Uterus (tissue), 2 donors: ENCODE measurements at regions not wholly inside any gene's neighbourhood (a gene's known extent, or its start where the extent isn't known, plus 50 kb on each side); places are given as distances from the start of the nearest gene placed in this dataset.

ENCODE experiments used
- POLR2A ChIP-seq, 2 donors: fragments of 450-650 bp; IDR thresholded peaks; one replicate each; pipeline ENCODE4 v1.6.1; 2016; ENCODE audit warnings: antibody characterized with exemption in 2 of 2, mild to moderate bottlenecking in 1 of 2, moderate library complexity in 1 of 2
- TF ChIP-seq, protein P1 (sequence below), 4 experiments: fragments of 200-600 bp in 2 of 4; fragments of 450-650 bp in 2 of 4; sonication (generic) in 2 of 4; IDR thresholded peaks; one replicate each; pipeline ENCODE4 v1.5.1; 2016 to 2019; ENCODE audit warnings: antibody characterized with exemption in 4 of 4, mild to moderate bottlenecking in 2 of 4, moderate library complexity in 1 of 4

DNA sequence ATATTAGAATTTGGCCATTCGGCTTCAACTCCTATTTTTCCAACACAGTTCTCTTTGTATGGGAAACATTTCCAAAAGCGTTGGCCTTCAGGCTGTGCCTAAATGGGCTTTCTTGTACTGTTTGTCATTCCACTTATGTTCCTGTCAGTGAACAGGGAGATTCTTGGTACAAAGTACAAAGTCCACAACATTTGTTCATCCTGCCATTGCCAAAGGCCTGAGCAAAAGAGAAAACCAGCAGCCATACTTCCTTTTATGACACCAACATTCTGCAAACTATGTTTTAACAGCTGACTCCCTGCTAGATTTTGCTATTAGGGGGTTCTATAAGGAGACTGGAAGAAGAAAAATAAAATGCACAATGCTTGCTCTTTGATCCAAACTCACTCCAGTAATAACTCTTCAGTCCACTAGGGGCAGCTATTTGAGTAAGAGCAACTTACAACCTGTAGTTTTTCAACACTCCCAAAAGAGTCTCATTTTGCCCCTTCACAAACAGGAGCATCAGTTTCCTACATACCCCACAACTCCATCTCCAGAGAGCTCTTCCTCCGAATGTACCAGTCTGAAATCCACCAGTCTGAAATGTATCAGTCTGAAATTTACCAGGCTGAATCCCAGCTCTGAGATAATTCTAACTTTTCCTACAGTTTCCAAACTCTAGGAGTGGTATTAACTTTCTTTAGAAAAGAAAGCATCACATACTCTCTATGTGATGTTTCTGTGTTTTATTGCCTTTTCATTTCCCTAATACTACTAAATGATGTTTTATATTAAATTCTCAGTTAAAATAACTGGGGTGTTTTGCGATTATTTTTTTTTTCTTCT is 693.8 kb downstream of the DNAH5 start:
- TF ChIP-seq POLR2A (IDR thresholded peaks at IDR 0.05): no peak
- TF ChIP-seq, protein P1, sequence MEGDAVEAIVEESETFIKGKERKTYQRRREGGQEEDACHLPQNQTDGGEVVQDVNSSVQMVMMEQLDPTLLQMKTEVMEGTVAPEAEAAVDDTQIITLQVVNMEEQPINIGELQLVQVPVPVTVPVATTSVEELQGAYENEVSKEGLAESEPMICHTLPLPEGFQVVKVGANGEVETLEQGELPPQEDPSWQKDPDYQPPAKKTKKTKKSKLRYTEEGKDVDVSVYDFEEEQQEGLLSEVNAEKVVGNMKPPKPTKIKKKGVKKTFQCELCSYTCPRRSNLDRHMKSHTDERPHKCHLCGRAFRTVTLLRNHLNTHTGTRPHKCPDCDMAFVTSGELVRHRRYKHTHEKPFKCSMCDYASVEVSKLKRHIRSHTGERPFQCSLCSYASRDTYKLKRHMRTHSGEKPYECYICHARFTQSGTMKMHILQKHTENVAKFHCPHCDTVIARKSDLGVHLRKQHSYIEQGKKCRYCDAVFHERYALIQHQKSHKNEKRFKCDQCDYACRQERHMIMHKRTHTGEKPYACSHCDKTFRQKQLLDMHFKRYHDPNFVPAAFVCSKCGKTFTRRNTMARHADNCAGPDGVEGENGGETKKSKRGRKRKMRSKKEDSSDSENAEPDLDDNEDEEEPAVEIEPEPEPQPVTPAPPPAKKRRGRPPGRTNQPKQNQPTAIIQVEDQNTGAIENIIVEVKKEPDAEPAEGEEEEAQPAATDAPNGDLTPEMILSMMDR (IDR thresholded peaks at IDR 0.05): no peak
